GM18498 (cell line): ENCODE measurements at regions not wholly inside any gene's neighbourhood (a gene's known extent, or its start where the extent isn't known, plus 50 kb on each side); places are given as distances from the start of the nearest gene placed in this dataset.

ENCODE experiments used
- ATAC-seq: cut with Tn5 transposase; IDR thresholded peaks from one replicate; pipeline ENCODE4 v1.9.1; 2021; ENCODE audit warnings: mild to moderate bottlenecking, moderate library complexity; ENCODE audit not compliant: unreplicated experiment

DNA sequence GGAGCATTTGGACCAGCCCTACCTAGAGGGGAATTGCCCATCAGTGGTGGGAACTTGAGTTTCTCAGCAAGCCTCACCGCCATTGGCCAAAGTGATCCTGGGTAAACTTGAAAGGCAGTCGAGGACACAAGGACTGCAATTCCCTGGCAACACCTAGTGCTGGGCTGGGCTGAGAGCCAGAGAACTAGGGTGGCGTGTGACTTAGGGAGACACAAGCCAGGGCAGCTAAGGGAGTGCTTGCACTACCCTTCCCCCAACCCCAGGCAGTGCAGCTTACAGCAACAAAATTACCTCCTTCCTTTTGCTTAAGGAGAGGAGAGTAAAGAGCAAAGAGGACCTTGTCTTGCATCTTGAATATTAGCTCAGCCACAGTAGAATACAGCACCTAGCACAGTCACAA, 176.9 kb upstream of the PRMT6 start:
- ATAC-seq: no peak

DNA sequence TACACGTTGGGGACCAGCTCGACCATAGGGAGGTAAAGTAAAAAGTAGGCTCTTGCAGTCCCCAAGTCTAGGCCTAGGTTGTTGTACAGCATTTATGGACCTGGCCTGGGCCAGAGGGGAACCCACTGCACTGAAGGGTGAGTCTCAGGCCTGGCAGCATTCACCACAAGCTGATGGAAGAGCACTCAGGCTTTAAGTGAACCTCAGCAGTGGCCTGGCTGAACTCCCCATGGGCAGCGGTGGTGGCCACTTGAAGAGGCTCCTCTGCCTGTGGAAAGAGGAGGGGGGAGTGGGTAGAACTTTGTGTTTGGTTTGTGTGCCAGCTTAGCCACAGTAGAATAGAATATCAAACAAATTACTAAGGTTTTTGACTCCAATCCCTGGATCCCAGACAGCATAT, 176.2 kb upstream of the PRMT6 start:
- no peak for ATAC-seq

DNA sequence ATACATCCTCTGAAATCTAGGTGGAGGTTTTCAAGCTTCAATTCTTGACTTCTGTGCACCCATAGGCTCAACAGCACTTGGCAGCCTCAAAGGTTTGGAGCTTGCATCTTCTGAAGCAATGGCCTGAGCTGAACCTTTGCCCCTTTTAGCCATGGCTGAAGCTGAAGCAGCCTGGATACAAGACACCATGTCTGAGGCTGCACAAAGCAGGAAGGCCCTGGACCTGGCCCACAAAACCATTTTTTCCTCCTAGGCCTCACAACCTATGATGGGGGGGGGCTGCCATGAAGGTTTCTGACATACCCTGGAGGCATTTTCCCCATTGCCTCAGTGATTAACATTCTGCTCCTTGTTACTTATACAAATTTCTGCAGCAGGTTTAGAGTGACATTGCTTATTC, 173.3 kb upstream of the PRMT6 start:
- no peak for ATAC-seq

DNA sequence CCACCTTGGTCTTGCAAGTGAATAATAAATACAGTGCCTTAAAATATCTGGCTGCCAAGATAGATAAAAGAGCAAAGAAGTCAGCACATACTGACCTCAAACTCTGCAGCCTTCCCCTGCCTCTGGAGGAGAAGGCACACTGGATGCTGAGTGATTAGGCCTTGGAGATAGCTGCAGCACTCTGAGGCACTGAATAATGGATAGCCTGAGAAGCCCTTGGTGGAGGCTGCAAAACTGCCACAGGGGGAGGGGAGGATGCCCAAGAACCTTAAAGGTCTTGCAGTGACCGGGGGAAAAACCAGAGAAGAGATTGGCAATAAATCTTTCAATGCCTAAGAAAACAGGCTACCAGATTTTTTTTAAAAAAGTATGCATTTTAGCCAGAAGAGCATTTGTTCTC, 167.4 kb upstream of the PRMT6 start:
- ATAC-seq: no peak

DNA sequence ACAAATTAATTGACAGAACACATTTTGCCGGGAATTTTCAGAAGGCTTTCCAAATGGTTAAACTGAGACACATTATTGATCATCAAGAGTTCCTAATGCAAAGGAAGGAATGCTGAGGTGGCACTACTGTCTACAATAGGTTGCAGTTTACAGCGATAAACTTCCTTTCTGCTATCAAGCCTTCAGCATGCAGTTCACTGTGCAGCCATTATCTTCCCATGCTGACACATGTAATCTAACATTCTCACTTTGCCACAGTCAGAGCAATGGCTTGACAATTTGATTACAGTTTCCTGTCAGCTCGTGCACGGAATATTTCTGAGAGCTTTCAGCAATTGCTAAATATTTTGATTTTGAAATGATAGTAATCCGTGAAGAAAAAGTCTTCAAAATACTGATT, 166.9 kb upstream of the PRMT6 start:
- ATAC-seq: no peak

DNA sequence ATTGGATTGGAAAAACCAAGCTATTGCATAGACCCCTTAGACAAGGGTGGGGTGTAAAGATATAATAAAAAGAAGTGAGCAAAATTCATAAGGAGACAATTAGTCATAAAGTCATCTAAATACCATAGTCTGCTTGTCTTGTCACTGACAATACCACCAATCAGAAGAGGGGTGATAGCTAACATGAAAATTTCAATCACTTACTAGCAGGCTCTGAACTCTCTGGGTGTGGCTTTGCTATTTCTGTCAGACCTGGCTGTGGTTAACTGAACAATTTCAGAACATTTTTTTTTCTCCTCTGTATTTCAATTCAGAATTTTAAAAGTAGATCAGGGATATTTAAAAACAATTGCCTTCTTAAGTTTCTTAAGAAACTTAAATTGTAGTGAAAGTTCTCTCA, 158.5 kb upstream of the PRMT6 start:
- ATAC-seq: no peak

DNA sequence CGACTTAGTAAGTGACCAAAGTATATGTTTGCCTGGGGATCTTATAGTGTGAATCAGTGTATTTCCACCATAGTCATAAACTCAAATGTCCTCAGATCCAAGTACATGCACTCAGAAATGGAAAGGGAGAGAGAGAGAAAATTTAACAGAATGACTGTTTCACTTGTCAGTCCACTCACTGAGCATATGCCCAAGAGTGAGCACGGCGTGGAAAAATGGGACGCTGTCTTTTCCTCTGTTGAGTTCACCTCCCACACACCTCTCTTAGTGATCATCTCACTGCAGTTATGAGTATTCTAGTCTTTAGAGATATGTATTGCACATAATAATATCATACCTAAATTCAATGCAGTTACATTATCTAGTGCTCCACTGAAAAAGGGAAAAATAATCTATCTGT, 156.8 kb upstream of the PRMT6 start:
- ATAC-seq: no peak

DNA sequence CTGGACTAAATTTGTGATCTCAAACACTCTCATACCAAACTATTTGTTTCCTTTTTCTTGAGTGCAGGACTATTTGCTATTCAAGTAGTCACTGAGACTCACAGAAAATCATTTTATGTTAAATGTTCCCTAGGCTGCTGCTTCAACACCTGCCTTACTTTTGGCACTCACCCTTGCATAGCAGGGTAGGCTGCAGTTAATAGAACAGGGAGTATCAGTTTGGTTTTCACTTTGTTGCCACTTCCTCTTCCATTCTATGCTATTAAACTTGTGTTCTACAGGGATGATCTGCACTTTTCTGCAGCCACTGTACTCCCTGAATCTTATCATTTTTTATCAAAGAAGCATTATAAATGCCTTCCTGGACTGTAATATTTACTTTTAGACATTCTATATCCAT, 148.7 kb upstream of the PRMT6 start:
- peak; percentile 100 for ATAC-seq

DNA sequence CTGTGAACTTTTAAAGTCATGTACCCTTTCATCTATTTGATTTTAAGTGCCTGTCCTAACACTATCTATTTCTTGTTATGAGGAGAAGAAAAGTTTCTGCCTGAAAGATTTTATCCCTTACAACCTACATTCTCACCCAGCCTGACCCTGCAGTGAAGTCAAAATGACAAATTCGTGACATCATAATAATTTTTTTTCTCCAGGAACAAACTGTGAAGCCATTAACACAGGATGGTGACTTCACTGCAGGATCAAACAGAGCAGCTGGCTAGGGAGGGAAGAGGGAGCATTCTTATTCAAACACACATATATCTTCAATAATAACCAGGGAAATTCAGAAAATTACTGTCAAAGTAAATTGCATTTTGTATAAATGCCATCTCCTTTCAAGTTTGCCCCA, 147.8 kb upstream of the PRMT6 start:
- ATAC-seq: no peak

DNA sequence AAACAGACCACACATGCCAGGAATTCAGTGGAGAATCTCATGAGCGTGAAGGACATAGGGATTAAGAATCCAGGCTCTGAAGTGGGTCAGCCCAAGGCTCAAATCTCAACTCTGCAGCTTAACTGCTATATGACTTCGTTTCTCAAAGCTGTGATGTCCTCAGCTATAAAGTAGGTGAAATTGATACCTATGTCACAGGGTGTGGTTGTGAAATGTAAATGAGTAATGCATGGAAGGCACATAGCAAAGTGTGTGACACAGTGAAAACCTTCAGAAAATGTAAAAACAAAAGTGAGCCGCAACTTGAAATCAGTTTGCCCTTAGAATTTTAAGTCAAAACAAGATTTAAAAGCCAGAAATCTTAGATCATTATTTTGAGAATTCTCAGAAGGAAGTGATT, 145.7 kb upstream of the PRMT6 start:
- no peak for ATAC-seq

DNA sequence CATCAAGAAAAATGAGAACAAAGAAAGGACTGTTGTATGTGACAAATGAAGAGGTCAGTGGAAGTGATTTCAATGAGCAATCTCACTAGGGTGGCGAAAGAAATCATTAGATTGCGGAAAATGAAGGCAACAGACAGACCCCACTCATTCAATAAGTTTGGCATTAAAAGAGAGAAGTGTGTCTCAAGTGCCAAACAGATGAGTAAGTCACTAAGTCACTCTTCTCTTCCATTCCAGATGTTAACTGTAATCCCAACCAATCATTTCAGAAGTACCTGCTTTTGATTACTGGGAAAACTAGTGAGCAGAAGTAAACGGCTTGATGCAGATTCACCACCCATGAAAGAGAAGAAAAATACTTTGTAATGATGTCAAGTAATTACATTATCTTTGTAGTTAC, 144.3 kb upstream of the PRMT6 start:
- no peak for ATAC-seq

DNA sequence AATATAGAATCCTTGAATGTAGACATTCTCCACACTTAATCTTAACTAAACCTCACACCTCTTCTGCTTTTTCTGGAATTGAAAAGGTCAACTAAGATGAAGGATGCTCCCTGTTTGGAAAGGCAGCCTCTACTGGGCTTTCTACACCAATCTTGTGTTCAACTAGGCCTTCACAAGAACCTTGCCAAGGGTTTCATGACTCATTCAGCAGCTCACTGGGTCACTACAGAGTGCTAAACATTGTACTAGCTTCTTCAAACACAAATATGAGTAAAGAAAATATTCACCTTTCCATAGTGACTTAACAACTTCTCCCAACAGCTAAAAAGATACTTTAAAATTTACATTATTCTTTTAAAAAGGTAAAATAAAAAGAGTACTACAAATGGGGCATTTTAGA, 135.3 kb upstream of the PRMT6 start:
- no peak for ATAC-seq

DNA sequence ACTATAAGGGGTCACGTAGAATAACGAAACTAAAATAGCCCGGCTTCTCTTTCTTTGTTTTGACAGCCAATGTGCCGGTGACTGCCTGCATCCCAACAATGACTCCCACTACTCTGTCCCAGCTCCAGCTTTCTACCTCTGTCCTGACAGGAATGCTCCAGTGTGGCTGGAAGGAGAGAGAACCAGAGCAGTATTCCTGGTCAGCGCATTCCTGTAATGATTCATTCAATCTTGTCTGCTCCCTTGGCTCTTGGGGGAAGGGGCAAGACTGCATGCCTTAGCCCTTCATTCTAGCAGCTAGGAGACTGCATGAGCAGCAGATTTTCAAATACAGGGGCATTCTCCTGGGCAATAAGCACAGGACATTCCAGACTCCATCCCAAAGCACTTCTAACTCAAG, 132.1 kb upstream of the PRMT6 start:
- ATAC-seq: no peak

DNA sequence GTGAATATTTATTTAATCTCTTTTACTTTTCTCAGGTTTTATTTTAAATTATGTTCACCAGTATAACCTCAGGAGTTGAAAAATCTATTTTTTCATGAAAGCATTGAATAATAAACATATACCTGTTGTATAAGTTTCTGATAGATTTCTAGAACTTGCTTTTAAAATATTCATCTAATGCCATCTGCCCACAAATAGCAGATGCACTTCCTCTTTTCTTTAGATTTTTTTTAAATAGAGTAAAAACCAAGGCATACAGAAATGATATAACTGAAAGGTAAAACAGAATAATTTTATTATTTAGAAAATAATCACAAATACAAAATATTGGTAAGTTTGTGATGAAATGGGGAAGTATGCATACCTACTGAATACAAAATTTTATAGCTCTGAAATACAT, 130.7 kb upstream of the PRMT6 start:
- ATAC-seq: no peak

DNA sequence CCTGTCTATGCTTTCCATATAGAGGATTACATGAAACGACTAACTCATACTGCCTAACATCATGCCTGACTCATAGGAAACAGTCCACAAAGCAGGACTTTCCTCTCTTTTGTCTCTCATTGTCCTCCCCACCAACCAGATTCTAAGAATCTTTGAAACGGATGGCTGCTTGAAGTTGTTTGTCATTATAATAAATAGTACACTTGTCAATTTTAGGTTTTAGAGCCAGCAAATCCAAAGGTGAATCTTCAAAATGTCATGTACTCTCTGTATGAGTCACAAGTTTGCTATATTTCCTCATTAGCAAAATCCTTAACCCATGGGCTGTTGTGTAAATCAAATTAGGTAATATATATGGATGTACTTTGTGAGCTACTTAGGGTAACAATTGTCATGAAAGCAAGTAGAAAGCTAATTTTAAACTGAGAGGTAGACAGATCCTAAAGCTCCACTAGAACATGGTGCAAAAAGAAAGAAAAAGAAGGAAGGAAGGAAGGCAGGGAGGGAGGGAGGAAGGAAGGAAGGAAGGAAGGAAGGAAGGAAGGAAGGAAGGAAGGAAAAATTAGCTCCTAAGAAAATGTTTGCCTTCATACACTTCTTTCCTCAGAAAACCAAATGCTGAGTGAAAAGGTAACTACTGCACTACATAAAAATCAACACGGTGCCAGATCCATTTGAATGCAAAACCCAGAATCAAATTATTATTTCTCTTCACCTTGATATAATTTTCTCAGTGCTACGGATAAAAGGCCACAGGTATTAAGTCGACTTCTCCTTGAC, 129.5 kb upstream of the PRMT6 start:
- ATAC-seq: no peak

DNA sequence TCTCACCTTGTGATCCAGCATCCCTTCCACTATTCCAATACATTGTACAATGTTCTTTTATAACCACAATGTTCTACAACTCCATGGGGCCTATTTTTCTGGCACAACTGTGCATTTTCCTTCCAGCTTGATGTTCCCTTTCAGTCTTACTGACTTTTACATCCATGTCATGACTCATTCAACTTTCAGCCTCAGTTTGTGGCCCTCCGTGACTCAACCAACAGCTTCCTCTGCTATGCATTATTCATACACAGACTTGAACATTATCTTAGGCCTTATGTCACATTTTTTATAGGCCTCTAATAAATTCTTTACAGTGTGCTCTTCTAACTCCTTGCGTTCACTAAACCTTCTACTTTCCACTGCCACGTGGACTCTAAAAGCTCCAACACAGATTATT, 119.4 kb upstream of the PRMT6 start:
- no peak for ATAC-seq

DNA sequence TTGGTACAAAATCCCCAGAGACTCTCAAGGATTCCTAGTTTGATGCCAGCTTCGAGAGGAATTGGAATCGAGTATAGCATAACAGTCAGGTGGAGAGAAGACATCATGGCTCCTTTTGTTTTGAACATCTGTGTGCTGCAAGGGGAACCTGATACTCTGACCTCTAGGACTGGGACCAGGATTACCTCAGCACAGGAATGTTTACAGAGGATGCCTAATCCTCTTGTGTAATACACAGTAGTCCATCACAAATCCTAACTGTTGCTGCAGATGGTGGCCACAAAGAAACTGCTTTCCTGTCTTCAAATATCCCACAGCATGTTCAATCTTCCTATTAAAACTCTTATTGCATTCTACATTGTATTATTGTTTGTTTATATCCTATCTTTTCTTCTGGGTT, 111.8 kb upstream of the PRMT6 start:
- ATAC-seq: no peak

DNA sequence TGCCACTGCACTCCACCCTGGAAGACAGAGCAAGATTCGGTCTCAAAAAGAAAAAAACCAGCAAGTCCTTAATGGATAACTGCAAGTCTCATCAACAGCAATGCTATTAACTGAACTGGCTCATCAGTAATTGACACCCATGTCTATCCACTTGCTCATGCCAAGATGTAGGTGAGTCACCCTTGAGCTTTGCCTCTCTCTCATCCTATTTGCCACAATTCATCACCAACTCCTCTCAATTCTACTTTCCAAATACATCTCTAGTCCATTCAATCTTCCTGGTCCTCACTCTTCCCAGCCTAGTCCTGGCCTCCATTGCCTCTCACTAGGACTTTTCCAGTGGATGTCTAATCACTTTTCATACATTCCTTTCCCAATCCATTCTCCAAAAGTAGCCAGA, 103.7 kb upstream of the PRMT6 start:
- no peak for ATAC-seq

DNA sequence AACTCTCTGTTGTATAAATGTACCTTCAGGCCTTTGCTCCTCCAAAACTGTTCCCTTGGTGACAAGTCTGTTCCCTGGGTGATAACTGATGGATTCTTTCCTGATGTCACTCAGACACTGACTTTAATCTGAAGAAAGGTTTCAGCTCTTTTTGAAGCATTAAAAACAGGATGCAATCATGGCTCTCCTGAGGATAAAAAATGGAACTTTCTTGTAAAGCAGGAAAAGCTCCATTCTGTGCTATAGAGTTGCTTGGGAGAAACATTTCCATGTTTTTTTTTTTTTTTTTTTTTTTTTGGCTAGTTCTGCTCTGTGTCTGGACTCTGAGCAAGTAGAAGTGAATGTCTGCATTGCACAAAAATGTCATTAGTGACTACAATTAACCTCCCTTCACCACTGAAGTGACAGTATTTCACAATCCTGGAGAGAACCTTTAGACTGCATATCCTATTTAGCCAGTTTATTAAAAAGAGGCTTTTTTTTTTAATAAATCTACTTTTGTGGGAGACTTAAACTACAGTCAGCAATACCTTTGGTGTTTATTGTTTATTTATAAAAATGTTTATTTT, 101.7 kb upstream of the PRMT6 start:
- ATAC-seq: no peak

DNA sequence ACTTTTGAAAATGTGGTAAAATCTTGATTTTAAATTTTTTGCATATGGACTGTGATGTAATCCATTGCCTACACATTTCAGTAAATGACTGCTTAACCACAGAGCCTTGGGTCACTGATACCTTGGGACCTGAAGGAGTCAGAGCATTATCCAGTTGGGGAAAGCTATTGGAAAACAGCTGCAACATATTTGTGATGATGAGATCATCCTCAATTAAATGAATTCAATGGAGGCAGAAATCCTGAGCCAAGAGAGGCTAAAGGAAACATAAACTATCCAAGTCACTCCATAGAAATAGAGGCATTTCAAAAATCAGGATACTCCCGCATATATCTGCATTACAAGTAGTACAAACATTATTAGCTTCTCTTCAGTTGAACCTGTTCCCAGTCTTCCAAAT, 99.8 kb upstream of the PRMT6 start:
- ATAC-seq: no peak

DNA sequence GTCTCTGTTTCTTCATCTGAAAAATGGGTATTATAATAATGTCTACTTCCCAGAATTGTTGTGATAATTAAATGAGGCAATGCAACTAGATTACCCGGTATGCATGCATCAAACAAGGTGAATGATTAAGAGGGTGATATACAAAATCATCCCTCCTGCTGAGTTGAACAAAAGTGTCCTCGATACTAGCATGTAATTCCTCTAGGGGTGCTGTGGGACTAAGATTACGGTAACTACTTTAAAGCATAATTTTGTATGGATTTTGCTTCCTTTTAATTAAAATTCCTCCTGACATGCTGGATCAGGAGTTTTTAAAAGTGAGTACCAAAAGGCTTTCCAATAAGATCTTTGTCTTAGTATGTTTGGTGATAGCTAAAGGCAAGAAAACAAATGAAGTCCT, 98.7 kb upstream of the PRMT6 start:
- ATAC-seq: no peak

DNA sequence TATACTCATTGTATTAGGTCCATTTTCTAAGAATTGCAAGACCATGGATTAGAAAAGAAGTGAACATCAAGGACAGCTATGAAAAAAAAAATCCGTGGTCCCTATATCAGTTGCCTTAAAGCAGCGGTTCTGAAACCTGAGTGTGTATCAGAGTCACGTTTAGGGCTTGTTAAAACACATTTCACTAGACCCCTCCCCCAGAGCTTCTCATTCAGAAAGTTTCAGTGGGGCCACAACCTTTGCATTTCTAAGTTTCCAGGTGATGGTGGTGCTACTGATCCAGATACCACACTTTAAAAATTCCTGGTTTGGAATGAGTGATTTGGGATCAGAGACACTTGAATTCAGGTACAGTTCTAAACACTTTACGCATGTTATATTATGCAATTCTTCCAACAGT, 96.1 kb upstream of the PRMT6 start:
- peak; percentile 78 for ATAC-seq

DNA sequence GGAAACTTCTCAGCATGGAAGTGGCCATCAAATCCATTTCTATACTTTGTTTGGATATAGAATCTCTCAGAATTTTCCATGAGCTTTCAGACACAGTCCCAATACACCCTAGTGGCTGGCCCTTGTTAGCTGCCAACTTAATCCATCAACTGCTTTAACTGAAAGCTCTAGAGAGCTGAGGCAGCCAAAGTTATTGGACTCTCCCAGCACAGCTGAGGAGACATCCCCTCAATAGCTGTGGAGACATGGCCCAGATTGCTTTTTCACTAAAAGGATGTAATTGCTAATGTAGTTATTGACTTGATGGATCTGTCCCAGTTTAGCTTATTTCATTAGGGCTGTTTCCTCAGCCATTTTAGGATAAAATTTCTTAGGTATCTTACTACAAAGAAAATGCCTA, 94.8 kb upstream of the PRMT6 start:
- ATAC-seq: no peak
